ENCODE measurements at regions not wholly inside any gene's neighbourhood (a gene's known extent, or its start where the extent isn't known, plus 50 kb on each side); places are given as distances from the start of the nearest gene placed in this dataset.

DNA sequence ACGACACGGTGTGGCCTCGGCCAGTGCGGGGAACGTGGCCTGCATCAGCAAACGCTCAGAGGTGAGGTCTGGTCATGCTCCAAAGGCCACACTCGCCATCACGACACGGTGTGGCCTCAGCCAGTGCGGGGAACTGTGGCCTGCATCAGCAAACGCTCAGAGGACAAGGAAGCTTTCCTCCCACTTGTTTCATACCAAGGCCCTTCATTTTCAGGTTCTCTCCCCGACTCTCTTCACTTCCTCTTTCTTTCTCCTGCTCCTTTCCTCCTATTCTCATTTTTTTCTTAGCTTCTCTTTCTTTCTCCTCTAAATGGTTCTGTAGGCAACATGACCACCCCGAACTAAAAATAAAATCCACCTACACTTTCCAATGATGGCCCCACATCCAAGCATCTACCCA lies 384.4 kb upstream of the SHH start:
- TF ChIP-seq, protein P1, sequence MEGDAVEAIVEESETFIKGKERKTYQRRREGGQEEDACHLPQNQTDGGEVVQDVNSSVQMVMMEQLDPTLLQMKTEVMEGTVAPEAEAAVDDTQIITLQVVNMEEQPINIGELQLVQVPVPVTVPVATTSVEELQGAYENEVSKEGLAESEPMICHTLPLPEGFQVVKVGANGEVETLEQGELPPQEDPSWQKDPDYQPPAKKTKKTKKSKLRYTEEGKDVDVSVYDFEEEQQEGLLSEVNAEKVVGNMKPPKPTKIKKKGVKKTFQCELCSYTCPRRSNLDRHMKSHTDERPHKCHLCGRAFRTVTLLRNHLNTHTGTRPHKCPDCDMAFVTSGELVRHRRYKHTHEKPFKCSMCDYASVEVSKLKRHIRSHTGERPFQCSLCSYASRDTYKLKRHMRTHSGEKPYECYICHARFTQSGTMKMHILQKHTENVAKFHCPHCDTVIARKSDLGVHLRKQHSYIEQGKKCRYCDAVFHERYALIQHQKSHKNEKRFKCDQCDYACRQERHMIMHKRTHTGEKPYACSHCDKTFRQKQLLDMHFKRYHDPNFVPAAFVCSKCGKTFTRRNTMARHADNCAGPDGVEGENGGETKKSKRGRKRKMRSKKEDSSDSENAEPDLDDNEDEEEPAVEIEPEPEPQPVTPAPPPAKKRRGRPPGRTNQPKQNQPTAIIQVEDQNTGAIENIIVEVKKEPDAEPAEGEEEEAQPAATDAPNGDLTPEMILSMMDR (IDR thresholded peaks at IDR 0.05; ENCODE audit: insufficient read depth, low read length, poor library complexity, severe bottlenecking) = no peak
- TF ChIP-seq EZH2phosphoT487 (conservative IDR thresholded peaks at IDR 0.05; ENCODE audit: low read length) = no peak
